Activated naive CD8-positive, alpha-beta T cell treated with anti-CD3 and anti-CD28 coated beads, Interleukin-2, amount 10 ng/mL, durations not matched to agents 7 days and 5 days (primary cell): ENCODE measurements at regions not wholly inside any gene's neighbourhood (a gene's known extent, or its start where the extent isn't known, plus 50 kb on each side); places are given as distances from the start of the nearest gene placed in this dataset.

Source experiments
- ATAC-seq: fragments of 150-1000 bp; cut with Tn5 transposase; one replicate; pipeline ENCODE4 v1.10.0; 2021; ENCODE audit warnings: low read depth, moderate library complexity
- POLR2A ChIA-PET: fragments of 350-600 bp; sonication (Branson Sonifier 250); formaldehyde crosslinking; loops from one replicate; lab custom pipeline; 2021; ENCODE audit warnings: antibody characterized with exemption; lab: Charles Lee
- DNase-seq: peaks from one replicate; pipeline ENCODE4 v3.0.0; 2021
- H3K27ac Mint-ChIP-seq: one replicate; pipeline ENCODE4 v1.8.0; 2022; ENCODE audit warnings: mild to moderate bottlenecking, mixed read lengths
- H3K27me3 Mint-ChIP-seq: one replicate; pipeline ENCODE4 v1.8.0; 2022; ENCODE audit warnings: mild to moderate bottlenecking, moderate library complexity, mixed read lengths
- H3K36me3 Mint-ChIP-seq: one replicate; pipeline ENCODE4 v1.8.0; 2021; ENCODE audit warnings: mild to moderate bottlenecking, mixed read lengths
- H3K4me1 Mint-ChIP-seq: one replicate; pipeline ENCODE4 v1.8.0; 2021; ENCODE audit warnings: mixed read lengths
- H3K4me3 Mint-ChIP-seq: one replicate; pipeline ENCODE4 v1.8.0; 2022; ENCODE audit warnings: mild to moderate bottlenecking, moderate library complexity, mixed read lengths
- H3K9me3 Mint-ChIP-seq: one replicate; pipeline ENCODE4 v1.8.0; 2021; ENCODE audit warnings: mixed read lengths

GRCh38 chr5:85681871-85682270, 935.9 kb upstream of the COX7C start:
- H3K4me3 Mint-ChIP-seq, result no peak overlapping the region
- no peaks in the 10 kb centered on the region for H3K36me3 Mint-ChIP-seq
- no peaks in the 10 kb centered on the region for H3K27me3 Mint-ChIP-seq
- DNase-seq, result no peak
- no peak overlapping the region for H3K27ac Mint-ChIP-seq
- no peaks in the 10 kb centered on the region for H3K9me3 Mint-ChIP-seq
- ATAC-seq, result no peak
- H3K4me1 Mint-ChIP-seq, result no peaks in the 10 kb centered on the region
- POLR2A ChIA-PET, result no interaction called here

DNA sequence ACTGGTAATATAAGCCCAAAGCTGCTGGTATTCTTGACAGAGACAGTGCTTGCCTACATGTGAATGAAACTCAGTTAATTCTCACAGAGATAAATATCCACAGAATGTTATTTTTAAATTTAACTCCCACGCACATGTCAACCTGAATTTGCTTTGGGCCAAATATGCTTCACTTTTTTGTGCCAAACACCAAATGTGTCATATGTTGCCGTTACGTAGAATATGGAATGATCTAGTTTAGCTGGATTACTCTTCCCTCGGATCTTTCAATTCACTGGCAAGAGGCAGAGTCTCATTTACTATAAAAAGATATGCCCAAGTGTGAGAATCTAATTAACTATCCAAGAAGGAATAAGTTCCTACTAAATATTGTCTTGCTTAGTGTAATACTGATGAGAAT, 933.4 kb upstream of the COX7C start:
- H3K36me3 Mint-ChIP-seq, result no peaks in the 10 kb centered on the region
- H3K9me3 Mint-ChIP-seq, result no peaks in the 10 kb centered on the region
- H3K27me3 Mint-ChIP-seq, result no peaks in the 10 kb centered on the region
- no peaks in the 10 kb centered on the region for H3K4me1 Mint-ChIP-seq
- DNase-seq, result no peak
- H3K4me3 Mint-ChIP-seq, result no peak overlapping the region
- no peak for ATAC-seq
- POLR2A ChIA-PET, result no interaction called here
- no peak overlapping the region for H3K27ac Mint-ChIP-seq

GRCh38 chr5:85703296-85703695, 914.4 kb upstream of the COX7C start:
- POLR2A ChIA-PET, result no interaction called here
- no peak for ATAC-seq
- Mint-ChIP-seq H3K4me3 (no peak overlapping the region), H3K4me1 (no peaks in the 10 kb centered on the region), H3K9me3 (no peaks in the 10 kb centered on the region), H3K27me3 (no peaks in the 10 kb centered on the region), H3K36me3 (no peaks in the 10 kb centered on the region), H3K27ac (no peak overlapping the region)
- no peak for DNase-seq

DNA sequence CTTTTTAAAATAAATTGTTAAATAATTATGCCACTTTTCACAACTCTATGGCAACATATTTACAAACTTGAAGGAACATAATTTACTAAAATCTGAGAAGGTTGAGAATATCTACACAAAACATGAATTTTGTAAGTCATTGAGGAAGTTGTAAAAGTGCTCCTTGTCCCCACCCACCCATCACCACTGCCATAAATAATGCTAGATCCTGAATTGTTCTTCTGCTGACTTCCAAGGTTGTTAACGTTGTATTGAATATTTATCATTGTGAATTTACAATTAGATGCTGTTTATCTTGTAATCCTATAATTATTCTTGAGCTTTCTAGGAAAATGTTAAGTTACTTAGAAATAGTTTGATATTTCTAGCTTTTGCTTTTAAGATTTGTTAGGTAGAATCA, 908.0 kb upstream of the COX7C start:
- Mint-ChIP-seq H3K27ac (no peak overlapping the region), H3K4me1 (no peaks in the 10 kb centered on the region), H3K36me3 (no peaks in the 10 kb centered on the region), H3K9me3 (no peaks in the 10 kb centered on the region), H3K27me3 (no peaks in the 10 kb centered on the region), H3K4me3 (no peak overlapping the region)
- POLR2A ChIA-PET, result no interaction called here
- ATAC-seq (no peak), DNase-seq (no peak)

- POLR2A ChIA-PET, result no interaction called here
- H3K36me3 Mint-ChIP-seq, result no peaks in the 10 kb centered on the region
- no peaks in the 10 kb centered on the region for H3K27me3 Mint-ChIP-seq
- no peak overlapping the region for H3K4me3 Mint-ChIP-seq
- DNase-seq, result no peak
- H3K9me3 Mint-ChIP-seq, result no peaks in the 10 kb centered on the region
- ATAC-seq, result no peak
- H3K27ac Mint-ChIP-seq, result no peak overlapping the region
- H3K4me1 Mint-ChIP-seq, result no peaks in the 10 kb centered on the region
These were observed 901.2 kb upstream of the COX7C start for GRCh38 chr5:85716344-85717202.

GRCh38 chr5:85717203-85717563, 900.6 kb upstream of the COX7C start:
- H3K9me3 Mint-ChIP-seq, result peaks cover 1% of the 10 kb centered on the region
- H3K4me3 Mint-ChIP-seq, result no peak overlapping the region
- POLR2A ChIA-PET, result no interaction called here
- no peak overlapping the region for H3K27ac Mint-ChIP-seq
- H3K27me3 Mint-ChIP-seq, result no peaks in the 10 kb centered on the region
- no peak for DNase-seq
- H3K36me3 Mint-ChIP-seq, result no peaks in the 10 kb centered on the region
- no peak for ATAC-seq
- H3K4me1 Mint-ChIP-seq, result no peaks in the 10 kb centered on the region

DNA sequence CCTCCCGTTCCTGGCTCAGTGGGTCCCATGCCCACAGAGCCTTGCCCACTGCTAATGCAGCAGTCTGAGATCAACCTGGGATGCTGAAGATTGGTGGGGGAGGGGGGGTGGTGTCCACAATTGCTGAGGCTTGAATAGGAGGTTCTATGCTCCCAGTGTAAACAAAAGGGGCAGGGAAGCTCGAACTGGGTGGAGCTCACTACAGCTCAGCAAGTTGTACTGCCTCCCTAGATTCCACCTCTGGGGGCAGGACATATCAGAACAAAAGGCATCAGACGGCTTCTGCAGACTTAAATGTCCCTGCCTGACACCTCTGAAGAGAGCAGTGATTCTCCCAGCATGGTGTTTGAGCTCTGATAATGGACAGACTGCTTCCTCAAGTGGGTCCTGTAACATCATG, 885.6 kb upstream of the COX7C start:
- no peak for ATAC-seq
- H3K4me3 Mint-ChIP-seq, result no peak overlapping the region
- DNase-seq, result no peak
- no peaks in the 10 kb centered on the region for H3K4me1 Mint-ChIP-seq
- H3K9me3 Mint-ChIP-seq, result no peaks in the 10 kb centered on the region
- H3K36me3 Mint-ChIP-seq, result no peaks in the 10 kb centered on the region
- H3K27me3 Mint-ChIP-seq, result no peaks in the 10 kb centered on the region
- no peak overlapping the region for H3K27ac Mint-ChIP-seq
- POLR2A ChIA-PET, result no interaction called here

DNA sequence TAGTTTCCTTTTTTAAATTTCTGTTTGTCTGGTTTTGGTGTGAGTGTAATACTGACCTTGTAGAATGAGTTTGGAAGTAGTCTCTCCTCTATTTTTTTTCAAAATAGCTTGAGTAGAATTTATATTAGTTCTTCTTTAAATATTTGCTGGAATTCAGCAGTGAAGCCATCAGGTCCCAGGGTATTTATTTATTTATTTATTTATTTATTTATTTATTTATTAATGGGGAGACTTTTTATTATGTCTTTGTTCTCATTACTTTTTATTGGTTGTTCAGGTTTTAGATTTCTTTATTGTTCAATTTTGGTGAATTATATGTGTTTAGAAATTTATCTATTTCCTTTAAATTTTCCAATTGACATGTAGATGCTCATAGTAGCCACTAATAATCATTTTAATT, 875.8 kb upstream of the COX7C start:
- DNase-seq (no peak), ATAC-seq (no peak)
- Mint-ChIP-seq H3K27ac (no peak overlapping the region), H3K4me1 (no peaks in the 10 kb centered on the region), H3K9me3 (no peaks in the 10 kb centered on the region), H3K4me3 (no peak overlapping the region), H3K27me3 (no peaks in the 10 kb centered on the region), H3K36me3 (no peaks in the 10 kb centered on the region)
- POLR2A ChIA-PET, result no interaction called here

- DNase-seq (no peak), ATAC-seq (no peak)
- H3K9me3 Mint-ChIP-seq, result peaks cover 1% of the 10 kb centered on the region
- no peaks in the 10 kb centered on the region for H3K4me1 Mint-ChIP-seq
- H3K4me3 Mint-ChIP-seq, result no peak overlapping the region
- H3K27me3 Mint-ChIP-seq, result no peaks in the 10 kb centered on the region
- POLR2A ChIA-PET, result no interaction called here
- H3K27ac Mint-ChIP-seq, result no peak overlapping the region
- no peaks in the 10 kb centered on the region for H3K36me3 Mint-ChIP-seq
These were observed 857.2 kb upstream of the COX7C start for GRCh38 chr5:85760519-85760918.

GRCh38 chr5:85769347-85769746, 848.4 kb upstream of the COX7C start:
- ATAC-seq (no peak), DNase-seq (no peak)
- Mint-ChIP-seq H3K9me3 (peaks cover 7% of the 10 kb centered on the region), H3K27me3 (no peaks in the 10 kb centered on the region), H3K4me1 (no peaks in the 10 kb centered on the region), H3K4me3 (no peak overlapping the region), H3K36me3 (no peaks in the 10 kb centered on the region), H3K27ac (no peak overlapping the region)
- POLR2A ChIA-PET, result no interaction called here

- Mint-ChIP-seq H3K36me3 (no peaks in the 10 kb centered on the region), H3K27me3 (no peaks in the 10 kb centered on the region), H3K4me1 (no peaks in the 10 kb centered on the region), H3K4me3 (no peak overlapping the region), H3K9me3 (no peaks in the 10 kb centered on the region), H3K27ac (no peak overlapping the region)
- POLR2A ChIA-PET, result no interaction called here
- no peak for DNase-seq
- no peak for ATAC-seq
These were observed 833.0 kb upstream of the COX7C start for GRCh38 chr5:85784746-85785145.

DNA sequence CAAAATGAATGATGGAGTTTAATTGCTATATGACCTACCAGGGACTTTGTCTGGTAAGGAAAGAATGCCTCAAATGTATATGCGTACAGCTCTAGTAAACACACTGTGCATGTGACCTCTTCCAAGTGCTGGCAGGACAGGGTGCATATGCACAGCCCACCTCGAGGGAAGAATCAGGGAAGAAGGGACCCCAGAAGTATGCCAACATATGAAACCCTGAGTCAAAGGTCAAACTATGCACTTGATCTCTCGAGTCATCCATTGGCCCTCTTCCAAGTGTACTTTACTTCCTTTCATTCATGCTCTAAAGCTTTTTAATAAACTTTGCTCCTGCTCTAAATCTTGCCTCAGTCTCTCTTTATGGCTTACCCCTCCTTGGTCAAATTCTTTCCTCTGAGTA, 804.6 kb upstream of the COX7C start:
- H3K4me3 Mint-ChIP-seq, result no peak overlapping the region
- POLR2A ChIA-PET, result no interaction called here
- H3K9me3 Mint-ChIP-seq, result peaks cover 1% of the 10 kb centered on the region
- no peak for DNase-seq
- H3K27ac Mint-ChIP-seq, result no peak overlapping the region
- no peaks in the 10 kb centered on the region for H3K27me3 Mint-ChIP-seq
- H3K4me1 Mint-ChIP-seq, result no peaks in the 10 kb centered on the region
- H3K36me3 Mint-ChIP-seq, result no peaks in the 10 kb centered on the region
- ATAC-seq, result no peak

DNA sequence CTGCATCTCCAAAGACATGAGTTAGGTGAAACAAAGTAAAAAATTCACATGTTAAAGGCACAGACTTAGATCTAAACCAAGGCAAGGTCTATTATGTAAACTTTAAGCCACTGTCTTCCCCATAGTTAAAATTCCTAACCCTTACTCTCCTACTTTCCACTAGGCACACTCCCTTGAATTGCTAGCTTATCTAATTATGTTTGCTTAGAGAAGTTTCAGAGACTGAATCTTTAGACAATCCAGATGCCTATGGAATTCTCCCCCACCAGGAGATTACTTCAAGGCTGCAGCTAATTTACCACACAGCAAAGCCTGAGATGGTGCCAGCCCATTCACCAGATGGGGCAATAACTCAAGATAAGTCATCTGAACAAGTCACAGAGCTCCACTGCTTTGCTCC, 803.1 kb upstream of the COX7C start:
- no peak for ATAC-seq
- Mint-ChIP-seq H3K4me1 (no peaks in the 10 kb centered on the region), H3K9me3 (peaks cover 1% of the 10 kb centered on the region), H3K36me3 (no peaks in the 10 kb centered on the region), H3K27ac (no peak overlapping the region), H3K27me3 (no peaks in the 10 kb centered on the region), H3K4me3 (no peak overlapping the region)
- DNase-seq, result no peak
- POLR2A ChIA-PET, result no interaction called here

GRCh38 chr5:85823462-85824426, 794.0 kb upstream of the COX7C start:
- Mint-ChIP-seq H3K36me3 (no peaks in the 10 kb centered on the region), H3K4me1 (no peaks in the 10 kb centered on the region), H3K4me3 (no peak overlapping the region), H3K27me3 (no peaks in the 10 kb centered on the region), H3K9me3 (no peaks in the 10 kb centered on the region), H3K27ac (no peak overlapping the region)
- DNase-seq (no peak), ATAC-seq (no peak)
- POLR2A ChIA-PET, result no interaction called here
